NCI-H1436 (cell line): ENCODE measurements at regions not wholly inside any gene's neighbourhood (a gene's known extent, or its start where the extent isn't known, plus 50 kb on each side); places are given as distances from the start of the nearest gene placed in this dataset.
"Not testable (repeated sequence)": the region's sequence is repeated elsewhere in the genome, so short reads cannot be mapped to it uniquely, and the experiment has no call there.

ENCODE experiments used
- DNase-seq: peaks from one replicate; lab custom pipeline; 2025; lab: John Stamatoyannopoulos, UW

DNA sequence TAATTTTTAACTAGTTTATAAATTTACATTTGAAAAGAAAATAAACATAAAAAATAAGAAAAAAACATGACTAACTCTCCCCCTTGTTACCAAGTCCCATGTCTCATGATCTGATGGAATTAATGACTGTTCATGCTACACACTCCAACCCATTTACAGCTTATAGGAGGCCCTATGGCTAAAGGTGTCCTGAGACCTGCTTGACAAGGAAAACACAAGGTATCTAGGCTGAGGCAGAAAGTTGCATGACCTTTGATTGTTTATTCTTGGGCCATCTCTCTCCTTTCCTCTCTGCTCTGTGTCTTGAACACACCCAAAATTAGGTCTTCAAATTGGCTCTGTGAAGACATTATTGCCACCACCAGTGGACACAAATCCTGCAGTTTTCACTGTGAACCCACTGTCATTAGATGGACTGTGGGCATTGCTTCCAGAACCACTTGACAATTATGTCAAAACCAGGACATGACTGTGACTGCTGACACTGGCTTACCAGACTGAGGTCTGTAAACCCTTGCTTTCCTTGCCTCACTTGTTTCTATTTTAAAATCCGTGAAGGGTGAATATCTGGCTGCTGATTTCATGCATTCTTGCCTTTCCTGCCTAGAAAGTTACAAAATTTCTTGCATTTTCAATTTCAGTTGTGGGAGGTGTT is 386.5 kb upstream of the SPRY2 start:
- DNase-seq = no peak

DNA sequence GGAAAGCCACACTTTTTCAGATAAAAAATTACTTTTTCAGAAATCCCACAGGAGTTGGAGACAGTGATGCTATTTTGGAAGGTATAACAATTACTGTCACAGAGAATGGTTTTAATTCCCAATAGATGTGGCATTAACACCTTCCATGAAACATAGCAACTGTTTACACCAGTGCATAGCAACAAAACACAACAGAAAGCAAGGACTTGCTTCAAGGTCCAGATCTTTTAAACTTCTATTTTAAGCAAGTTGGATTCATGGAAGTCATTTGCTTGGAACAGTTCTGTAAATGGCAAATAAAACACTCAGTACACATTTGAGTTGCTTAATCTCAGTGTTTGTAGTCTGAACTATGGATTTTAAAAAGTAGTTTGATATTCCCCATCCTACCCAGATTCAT is 385.9 kb upstream of the SPRY2 start:
- DNase-seq = no peak

DNA sequence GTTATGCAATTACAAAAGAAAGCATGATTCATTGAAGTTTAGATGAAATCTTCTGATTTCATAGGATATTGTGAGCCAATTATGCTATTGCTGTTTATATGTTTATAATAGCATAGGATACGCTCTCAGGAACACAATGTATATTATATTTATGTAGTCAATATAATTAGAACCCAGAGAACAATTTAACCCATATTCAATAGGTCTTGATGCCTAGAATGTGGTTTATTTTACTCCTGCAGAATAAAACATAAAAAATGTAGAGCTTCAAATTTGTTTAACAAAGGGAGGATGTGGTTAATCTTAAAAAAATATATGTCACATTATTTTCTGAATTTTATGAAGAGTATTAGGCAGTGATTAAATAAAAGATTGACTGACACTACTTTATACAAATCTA is 380.8 kb upstream of the SPRY2 start:
- DNase-seq = no peak

DNA sequence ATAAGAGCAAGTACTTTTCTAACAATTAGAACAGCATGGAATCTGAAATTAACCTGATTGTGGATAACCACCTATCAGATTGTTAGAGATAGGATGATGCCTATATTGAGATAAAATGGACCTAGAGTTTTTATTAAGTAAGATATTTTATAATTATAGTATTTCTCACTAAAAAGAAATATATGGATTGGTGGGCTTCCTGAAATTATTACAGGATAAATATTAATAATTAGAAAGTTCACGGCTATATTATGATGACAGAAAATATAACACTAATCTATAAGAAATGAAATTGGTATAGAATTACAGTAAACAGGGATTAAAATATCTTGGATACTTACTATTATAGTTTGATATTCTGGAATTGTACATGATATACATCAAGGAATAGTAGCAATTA is 378.0 kb upstream of the SPRY2 start:
- no peak for DNase-seq

DNA sequence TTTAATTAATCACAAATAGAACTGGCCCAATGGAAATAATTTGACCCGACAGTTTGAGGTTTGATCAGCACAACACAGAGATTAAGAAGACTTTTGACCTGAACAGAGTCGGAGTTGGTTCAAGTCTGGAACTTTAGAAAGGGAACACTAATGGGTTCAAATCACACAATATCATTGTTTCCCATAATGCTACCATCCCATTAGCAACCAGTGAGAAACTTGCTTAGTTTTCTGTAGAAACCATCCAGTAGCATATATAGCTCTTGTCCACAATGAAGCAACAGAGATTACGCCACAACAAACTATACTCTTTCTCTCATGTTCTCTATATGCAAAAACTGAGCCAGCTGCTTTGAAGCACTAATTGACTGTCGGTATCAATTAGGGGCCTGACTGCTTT is 376.9 kb upstream of the SPRY2 start:
- no peak for DNase-seq

DNA sequence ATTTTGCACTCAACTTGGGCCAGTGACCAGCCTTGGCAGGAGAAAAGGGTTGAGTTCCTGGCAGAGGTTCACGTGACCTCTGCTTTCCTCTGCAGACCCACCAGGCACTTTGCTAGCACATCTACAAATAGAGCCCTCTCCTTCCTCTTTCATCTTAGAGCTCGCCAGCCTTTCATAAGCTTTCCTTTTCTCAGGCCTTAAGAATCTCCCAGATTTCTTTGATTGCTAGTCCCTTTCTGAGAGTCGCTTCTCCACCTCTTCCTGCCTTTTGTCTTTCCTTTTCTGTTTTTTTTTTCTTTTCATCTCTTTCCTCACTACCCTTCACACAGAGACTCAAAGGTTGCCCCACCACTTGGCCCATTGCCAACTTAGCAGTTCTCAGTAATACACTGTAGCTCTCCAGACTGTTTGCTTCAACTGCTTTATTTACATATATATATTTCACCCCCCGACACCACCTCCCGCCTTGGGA is 375.7 kb upstream of the SPRY2 start:
- DNase-seq = peak; percentile 33

DNA sequence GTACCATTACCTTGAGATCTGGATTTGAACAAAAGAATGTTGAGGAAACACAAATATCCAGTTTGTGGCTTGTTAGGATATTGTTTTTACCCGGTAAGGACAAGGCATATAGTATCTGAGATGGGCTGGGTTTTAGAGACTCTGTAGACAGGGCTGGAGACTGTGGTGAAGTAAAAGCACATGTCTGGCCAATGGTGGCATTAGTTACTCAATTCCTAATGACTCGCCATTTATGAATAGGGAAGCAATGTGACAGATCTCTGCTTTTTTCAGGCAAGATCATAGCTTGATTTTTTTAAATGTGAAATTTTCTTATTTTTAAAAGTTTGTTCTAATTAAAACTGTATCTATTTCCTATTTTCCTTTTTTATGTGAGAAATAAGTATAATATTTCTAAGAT is 371.1 kb upstream of the SPRY2 start:
- no peak for DNase-seq

DNA sequence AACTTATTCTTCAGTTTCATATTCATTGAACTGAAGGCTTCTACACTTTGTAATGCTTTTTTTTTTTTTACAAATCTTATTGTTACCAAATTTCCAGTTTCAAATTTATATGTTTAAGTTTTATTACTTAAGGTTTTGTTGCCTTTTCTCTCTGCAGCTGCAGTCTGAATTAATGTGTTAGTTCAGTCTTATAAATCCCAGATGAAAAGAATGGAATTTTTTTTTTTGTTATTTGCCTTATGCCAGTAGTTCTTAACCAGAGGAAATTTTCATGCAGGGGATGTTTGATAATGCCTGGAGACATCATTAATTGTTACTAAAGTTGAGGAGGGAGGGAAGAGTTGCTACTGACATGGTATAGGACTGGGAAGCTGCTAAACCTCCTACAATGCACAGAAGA is 367.9 kb upstream of the SPRY2 start:
- no peak for DNase-seq

DNA sequence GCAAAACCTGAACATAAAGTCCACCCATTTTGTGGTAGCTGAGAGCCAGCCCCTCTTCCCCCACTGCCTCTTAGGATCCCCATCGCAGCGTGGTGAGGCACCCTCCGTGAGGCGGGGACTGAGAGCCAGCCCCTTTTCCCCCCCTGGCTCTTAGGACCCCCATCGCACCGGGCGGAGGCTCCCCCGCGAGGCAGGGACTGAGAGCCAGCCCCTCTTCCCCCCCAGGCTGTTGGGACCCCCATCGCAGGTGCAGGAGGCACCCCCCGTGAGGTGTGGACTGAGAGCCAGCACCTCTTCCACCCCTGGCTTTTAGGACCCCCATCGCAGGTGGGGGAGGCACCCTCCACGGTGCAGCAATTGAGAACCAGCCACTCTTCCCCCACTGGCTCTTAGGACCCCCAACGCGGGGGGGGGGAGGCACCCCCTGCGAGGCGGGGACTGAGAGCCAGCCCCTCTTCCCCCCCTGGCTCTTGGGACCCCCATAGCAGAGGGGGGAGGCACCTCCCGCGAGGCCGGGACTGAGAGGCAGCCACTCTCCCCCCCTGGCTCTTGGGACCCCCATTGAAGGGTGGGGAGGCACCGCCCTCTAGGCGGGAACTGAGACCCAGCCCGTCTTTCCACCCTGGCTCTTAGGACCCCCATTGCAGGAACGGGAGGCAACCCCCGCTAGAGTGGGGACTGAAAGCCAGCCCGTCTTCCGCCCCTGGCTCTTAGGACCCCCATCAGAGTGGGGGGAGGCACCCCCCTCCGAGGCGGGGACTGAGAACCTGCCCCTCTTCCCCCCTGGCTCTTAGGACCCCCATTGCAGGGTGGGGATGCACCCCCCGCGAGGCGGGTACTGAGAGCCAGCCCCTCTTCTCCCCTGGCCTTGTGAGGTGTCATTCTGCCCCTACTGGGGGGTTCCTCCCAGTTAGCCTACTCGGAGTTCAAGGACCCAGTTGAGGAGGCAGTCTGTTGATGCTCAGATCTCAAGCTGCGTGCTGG is 366.4 kb upstream of the SPRY2 start:
- no peak for DNase-seq

DNA sequence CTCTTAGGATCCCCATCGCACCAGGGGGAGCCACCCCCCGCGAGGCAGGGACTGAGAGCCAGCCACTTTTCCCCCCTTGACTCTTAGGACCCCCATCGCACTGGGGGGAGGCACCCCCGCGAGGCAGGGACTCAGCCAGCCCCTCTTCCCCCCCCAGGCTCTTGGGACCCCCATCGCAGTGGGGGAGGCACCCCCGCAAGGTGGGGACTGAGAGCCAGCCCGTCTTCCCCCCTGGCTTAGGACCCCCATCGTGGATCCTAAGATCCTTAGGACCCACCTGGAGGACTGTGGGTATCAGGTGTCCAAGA is 365.2 kb upstream of the SPRY2 start:
- no peak for DNase-seq

DNA sequence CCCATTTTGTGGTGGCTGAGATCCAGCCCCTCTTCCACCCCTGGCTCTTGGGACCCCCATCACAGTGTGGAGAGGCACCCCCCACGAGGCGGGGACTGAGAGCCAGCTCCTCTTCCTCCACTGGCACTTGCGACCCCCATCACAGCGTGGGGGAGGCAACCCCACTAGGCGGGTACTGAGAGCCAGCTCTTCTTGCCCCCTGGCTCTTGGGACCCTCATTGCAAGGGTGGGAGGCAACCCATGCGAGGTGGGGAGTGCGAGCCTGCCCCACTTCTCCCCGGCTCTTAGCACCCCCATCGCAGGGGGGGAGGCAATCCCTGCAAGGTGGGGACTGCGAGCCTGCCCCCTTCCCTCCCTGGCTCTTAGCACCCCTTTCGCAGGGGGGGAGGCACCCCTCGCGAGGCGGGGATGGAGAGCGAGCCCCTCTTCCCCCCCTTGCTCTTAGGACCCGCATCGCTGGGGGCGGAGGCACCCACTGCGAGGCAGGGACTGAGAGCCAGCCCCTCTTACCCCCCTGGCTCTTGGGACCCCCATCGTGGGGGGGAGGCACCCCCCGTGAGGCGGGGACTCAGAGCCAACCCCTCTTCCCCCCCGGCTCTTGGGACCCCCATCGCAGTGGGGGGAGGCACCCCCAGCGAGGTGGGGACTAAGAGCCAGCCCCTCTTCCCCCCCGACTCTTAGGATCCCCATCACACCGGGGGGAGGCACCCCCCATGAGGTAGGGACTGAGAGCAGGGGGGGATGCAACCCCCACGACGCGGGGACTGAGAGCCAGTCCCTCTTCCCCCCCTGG is 364.6 kb upstream of the SPRY2 start:
- DNase-seq = no peak

DNA sequence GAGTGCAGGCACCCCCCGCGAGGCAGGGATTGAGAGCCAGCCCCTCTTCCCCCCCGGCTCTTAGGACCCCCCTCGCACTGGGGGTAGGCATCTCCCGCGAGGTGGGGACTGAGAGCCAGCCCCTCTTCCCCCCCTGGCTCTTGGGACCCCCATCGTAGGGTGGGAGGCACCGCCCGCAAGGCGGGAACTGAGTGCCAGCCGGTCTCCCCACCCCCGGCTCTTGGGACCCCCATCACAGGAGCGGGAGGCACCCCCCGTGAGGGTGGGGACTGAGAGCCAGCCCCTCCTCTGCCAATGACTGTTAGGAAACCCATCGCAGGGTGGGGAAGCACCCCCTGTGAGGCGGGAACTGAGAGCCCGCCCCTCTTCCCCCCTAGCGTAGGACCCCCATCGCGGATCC is 363.4 kb upstream of the SPRY2 start:
- no peak for DNase-seq

DNA sequence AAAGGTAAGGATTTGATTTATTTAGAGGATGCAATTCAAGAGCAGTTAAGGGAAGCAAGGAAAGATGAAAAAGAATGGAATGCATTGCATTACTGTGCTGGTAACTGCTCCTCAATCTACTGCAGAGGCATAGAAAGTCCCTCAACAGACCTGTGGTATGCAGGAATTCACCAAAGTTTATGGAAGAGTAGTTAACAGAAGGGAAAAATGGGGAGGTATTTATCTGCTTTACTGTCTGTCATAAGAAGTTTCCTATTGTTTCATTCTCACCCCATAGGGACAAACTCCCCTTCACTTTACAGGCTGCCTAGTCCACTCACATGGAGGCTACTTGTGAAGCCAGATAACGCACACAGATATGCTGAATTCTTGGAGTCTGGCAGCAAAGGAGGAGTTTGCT is 354.9 kb upstream of the SPRY2 start:
- no peak for DNase-seq

DNA sequence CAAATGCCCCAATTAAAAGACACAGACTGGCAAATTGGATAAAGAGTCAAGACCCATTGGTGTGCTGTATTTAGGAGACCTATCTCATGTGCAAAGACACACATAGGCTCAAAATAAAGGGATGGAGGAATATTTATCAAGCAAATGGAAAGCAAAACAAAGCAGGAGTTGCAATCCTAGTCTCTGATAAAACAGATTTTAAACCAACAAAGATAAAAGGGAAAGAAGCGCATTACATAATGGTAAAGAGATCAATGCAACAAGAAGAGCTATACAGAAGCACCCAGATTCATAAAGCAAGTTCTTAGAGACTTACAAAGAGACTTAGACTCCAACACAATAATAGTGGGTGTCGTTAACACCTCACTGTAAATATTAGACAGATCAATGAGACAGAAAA is 350.9 kb upstream of the SPRY2 start:
- DNase-seq = not testable (repeated sequence)

DNA sequence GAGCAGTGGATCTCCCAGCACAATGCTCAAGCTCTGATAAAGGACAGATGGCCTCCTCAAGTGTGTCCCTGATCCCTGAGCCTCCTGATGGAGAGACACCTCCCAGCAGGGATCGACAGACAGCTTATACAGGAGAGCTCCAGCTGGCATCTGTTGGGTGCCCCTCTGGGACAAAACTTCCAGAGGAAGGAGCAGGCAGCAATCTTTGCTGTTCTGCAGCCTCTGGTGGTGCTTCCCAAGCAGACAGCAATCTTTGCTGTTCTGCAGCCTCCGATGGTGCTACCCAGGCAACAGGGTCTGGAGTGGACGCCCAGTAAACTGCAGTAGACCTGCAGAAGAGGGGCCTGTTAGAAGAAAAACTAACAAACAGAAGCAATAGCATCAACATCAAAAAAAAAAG is 349.3 kb upstream of the SPRY2 start:
- no peak for DNase-seq

DNA sequence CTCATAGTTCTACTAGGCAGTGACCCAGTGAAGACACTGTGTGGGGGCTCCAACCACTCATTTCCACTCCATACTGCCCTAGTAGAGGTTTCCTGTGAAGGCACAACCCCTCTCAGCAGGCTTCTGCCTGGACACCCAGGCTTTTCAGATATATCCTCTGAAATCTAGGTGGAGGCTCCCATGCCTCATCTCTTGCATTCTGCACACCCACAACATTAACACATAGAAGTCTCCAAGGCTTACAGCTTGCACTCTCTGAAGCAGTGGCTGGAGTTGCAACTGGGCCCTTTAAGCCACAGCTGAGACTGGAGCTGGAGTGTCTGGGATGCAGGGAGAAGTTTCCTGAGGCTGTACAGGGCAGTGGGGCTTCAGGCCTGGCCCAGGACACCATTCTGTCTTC is 347.7 kb upstream of the SPRY2 start:
- no peak for DNase-seq

DNA sequence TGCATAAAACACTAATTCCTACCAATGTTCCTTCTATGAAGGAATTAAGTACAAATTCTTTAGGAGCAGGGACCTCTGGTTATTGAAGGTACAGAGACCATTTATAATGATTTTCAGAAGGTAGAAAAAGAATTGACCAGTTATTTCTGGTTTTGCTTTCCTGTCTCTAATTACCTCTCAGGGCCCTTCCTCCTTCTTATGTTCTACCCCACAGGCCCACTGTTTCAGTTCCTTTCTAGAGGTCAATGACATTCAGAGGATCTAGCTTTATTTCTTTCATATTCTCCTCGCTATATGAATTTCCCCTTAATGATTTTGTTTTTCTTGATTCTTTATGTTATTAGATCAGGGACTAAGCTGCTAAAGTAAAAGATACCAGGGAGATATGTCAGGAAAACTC is 345.0 kb upstream of the SPRY2 start:
- no peak for DNase-seq

DNA sequence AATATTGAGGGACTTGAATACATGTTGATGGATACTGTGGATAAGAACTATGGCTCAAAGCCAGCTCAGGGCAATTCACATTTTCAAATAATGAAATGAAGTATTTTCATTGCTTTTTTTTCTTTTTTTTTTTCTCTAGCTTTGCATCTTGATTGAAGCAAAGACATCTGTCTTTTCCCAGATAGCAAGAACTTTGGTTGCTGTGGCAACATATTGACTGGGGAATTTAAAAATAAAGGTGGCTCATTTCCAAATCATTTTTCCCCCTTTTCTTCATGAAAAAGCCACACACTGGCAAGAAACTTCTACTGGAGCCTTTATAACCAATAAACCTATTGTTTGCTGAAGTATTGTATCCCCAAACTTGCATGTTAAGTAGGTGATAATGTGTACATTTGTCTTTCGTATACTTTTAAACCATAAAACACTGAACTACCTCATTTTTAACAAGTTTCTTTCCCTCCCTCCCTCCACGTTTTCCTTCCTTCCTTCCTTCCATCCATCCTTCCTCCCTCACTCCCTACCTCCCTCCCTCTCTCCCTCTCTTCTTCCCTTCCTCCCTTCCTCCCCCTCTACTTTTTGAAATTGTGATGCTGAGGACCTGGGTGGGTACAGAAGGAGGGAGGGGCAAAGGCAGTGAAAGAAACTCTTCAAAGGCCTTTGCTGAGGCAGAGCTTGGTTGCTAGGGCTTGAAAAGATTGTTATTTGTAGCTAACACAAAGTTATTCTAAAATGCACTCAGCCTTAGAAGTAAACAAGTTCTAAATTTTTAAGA is 343.5 kb upstream of the SPRY2 start:
- no peak for DNase-seq

DNA sequence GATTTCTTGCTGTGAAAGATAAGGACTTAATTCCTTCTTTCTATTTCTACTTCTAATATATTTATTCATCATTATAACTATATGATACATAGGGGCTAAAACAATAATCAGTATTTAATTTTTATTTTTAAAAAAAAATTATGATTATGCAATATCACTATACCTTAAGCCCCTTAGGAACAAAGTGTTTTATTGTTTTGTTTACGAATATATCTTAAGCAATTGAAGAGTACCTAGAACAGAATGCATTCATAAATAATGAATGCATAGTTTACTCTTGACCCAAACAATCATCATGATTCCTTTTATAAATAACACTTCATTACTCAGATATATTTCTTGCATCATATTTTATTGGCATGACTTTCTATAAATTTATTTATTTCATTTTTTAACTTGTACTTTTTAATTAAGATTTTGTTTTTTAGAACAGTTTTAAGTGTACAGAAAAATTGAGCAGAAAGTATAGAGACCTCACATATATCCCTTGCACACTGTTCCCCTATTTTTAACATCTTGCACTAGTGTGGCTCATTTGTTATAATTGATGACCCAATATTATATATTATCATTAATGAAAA is 339.9 kb upstream of the SPRY2 start:
- no peak for DNase-seq

DNA sequence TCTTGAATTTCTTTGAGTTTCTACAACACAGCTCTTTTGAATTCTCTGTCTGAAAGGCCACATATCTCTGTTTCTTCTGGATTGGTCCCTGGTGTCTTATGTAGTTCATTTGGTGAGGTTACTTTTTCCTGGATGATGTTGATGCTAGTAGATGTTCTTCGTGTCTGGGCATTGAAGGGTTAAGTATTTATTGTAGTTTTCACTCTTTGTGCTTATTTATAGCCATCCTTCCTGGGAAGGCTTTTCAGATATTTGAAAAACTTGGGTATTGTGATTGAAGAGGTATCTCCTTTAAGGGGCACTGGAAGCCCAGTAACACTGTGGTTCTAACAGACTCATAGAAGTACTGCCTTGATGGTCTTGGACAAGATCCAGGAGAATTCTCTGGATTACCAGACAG is 338.5 kb upstream of the SPRY2 start:
- no peak for DNase-seq

DNA sequence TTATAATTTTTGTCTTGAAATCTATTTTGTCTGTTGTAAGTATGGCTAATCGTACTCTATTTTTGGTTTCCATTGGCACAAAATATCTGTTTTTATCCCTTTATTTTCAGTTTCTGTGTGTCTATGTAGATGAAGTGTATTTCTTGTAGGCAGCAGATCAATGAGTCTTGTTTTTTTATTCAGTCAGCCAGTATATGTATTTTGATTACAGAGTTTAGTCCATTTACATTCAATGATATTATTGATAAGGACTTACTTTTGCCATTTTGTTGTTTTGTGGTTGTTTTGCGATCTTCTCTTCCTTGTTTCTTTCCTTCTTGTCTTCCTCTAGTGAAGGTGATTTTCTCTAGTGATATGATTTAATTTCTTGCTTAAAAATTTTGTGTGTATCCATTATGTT is 336.3 kb upstream of the SPRY2 start:
- no peak for DNase-seq

DNA sequence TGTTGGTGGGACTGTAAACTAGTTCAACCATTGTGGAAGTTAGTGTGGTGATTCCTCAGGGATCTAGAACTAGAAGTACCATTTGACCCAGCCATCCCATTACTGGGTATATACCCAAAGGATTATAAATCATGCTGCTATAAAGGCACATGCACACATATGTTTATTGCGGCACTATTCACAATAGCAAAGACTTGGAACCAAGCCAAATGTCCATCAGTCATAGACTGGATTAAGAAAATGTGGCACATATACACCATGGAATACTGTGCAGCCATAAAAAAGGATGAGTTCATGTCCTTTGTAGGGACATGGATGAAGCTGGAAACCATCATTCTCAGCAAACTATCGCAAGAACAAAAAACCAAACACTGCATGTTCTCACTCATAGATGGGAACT is 334.5 kb upstream of the SPRY2 start:
- not testable (repeated sequence) for DNase-seq
